Endothelial cell of hepatic sinusoid (primary cell): ENCODE measurements at regions not wholly inside any gene's neighbourhood (a gene's known extent, or its start where the extent isn't known, plus 50 kb on each side); places are given as distances from the start of the nearest gene placed in this dataset.
"Not testable (repeated sequence)": the region's sequence is repeated elsewhere in the genome, so short reads cannot be mapped to it uniquely, and the experiment has no call there.

Experiments
- in situ Hi-C: cut with HindIII; loops from 2 replicates; pipeline ENCODE4 v1.10.0; 2017; ENCODE audit warnings: low sequenced_read_pairs

DNA sequence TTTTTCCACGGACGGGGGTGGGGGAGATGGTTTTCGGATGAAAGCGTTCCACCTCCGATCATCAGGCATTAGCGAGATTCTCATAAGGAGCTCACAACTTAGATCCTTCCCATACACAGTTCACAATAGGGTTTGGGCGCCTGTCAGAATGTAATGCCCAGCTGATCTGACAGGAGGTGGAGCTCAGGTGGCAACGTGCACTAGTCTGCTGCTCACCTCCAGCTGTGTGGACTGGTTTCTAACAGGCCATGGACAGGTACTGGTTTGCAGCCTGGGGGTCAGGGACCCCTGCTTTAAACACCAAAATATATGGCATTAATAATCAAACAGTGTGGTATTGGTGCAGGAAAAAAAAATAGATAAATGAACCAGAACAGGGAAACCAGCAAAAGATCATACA is 157.5 kb upstream of the NLRP1 start:
- in situ Hi-C loops = no loop called here

DNA sequence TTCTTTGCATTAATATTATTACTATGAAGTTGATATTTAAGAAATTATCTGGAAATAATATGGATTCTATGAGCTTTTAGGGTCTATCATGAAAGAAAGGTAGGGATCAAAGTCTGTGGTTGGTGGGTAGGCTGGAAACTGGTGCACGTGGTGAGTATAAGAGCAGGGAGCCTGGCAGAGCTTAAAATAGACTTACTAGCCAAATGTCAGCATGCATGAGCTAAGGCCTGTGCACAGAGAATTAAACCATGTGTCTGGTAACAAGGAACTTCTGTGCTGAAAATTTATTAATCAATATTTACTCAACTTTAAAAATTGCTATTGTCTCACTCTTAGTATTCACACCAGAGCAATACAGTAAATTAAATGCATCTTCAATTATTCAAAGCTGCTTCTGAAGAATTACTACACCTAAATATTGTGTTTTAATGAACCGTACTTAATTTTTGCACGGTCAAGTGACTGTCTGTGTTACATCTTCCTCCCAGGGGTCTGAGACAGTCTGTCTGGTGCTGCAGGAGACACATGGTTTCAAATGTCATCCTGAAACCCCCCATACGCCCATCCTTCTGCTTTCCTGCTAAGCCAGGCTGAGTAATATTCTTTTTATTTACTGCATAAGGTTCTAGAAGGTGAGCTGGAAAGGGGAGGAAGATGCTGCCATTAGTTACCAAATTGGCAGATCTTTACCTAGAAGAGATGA is 161.0 kb upstream of the NLRP1 start:
- in situ Hi-C loops = loop anchor here (5.0 kb wide), 1 partner anchor 58 kb away; no protein-coding TSS in a partner anchor

DNA sequence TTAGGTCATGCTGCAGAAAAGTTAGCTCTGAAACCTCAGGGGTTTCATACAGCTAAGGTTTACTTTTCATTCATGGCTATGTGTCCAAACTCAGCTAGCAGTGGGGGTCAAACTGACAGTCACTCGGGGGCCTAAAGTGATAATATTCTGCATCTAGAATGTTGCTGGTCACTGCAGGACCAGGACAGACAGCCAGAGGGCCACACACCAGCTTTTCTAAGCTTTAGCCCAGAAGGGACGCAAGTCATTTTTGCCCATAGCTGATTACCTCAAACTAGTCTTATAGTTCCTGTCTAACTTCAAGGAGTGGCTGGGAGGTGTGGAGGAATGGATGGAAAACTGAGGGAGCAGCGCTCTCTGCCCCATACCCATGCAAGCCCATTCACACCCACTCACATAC is 163.0 kb upstream of the NLRP1 start:
- in situ Hi-C loops = loop anchor here (5.0 kb wide), 1 partner anchor 60 kb away; no protein-coding TSS in a partner anchor

DNA sequence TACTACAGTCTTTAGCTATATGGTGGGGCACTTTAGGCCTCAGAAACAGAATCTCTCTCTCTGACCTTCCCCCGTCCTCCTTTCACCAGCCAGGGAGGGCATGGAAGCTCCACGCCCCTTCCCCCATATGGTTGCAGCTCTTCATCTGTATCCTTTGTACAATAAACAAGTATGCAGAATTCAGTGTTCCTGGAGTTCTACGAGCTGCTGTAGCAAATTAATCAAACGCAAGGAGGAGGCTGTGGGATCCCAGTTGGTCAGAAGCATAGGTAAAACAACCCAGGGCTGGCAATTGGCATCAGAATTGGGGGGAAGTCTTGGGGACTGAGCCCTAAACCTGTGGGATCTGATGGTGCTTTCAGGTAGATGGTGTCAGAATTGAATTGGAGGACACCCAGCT is 163.7 kb upstream of the NLRP1 start:
- in situ Hi-C loops = loop anchor here (5.0 kb wide), 1 partner anchor 61 kb away; no protein-coding TSS in a partner anchor

DNA sequence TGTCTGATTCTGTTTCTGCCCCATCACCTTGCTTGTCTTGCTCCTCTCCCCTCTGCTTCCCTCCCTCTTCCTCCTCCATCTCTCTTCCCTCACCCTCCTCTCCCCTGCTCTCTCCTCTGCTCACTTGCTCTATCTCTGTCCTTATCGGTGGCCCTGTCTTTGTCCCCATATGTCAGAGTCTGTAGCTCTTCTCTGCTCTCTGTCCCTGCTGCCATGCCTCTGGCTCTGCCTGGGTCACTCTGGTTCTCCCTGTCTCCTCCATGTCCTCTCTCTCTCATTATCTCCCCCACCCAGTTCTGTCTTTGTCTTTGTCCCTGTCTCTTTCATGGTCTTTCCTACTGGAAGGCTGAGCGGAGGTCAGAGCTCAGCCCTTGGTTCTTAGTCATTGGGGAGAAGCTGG is 169.1 kb upstream of the NLRP1 start:
- in situ Hi-C loops = no loop called here

DNA sequence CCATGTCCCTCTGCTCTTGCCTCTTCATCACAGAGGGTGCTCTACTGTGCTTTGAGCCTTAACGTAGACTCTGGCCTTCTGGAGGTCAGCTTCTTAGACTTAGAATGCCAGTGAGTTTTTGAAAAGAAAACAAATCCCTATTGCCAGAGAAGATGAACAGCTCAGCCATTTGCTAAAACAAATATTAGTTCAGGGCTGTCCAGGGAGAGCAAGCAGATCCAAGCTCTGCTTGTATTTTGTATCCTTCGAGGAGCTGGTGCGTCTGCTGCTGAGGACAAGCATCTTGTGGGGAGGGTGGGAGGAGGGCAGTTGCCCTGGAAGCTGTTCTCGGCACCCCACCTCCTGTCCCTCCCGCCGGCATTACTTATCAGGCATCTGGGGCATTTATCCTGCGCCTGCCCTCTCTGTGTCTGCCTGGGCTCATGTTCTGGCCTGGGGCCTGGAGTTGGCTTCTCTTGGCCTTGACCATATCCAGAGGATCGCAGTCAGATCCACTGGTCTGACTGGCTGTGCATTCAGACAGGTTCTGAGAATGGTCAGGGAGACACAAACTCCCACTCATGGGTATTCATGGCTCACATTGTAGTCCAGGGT is 173.1 kb upstream of the NLRP1 start:
- in situ Hi-C loops = no loop called here

DNA sequence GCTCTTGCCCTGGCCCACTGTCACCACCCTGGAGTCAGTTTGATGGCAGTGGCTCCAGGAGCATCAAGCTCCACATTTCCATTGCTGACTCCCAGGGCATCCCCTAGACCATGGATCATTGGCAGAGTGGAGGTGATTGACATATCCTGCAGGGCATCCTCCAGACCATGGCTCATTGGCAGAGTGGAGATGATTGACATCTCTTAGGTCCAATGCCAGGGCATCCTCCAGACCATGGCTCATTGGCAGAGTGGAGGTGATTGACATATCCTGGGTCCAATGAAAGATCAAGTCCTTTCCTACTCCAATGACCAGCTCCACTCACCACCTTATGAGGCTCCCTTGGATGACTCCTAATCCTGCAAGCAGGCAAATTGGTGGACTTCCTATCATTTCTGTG is 174.3 kb upstream of the NLRP1 start:
- in situ Hi-C loops = no loop called here

DNA sequence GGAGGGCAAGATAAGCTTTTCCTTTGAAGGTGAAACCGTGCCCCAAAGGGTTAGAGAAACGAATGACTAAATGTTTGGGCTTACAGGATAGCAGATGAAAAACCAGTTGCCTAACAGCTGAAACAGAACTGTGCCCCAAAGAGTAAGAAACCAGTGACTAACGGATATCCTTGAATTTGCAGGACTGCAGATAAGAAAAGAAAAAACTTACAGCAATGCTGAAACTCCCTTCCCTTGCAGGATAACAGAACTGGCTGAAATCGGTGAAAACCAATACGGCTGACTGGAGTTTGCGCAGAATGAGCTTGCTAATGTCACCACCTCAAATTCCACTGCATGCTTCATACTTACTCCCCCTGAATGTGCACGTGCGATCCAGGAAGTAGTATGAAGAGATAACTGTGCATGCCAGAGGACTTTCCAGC is 175.2 kb upstream of the NLRP1 start:
- in situ Hi-C loops = no loop called here

DNA sequence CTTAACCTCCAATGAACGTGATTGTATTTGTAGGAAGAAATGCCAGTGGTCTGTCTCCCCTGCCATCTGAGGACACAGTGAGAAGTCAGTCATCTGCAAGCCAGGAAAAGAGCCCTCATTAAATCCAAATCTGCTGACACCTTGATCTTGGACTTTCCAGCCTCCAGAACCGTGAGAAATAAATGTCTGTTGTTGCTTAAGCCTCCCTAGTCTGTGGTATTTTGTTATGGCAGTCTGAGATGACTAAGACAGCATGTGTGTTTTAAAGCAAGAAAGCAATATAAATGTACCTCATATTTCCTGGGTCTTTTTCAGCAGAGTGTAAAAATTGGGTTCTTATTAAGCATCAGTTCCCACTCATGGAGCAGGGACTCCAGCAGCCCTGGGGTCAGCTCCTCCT is 177.9 kb upstream of the NLRP1 start:
- in situ Hi-C loops = loop anchor here (5.0 kb wide), 1 partner anchor 35 kb away; no protein-coding TSS in a partner anchor

DNA sequence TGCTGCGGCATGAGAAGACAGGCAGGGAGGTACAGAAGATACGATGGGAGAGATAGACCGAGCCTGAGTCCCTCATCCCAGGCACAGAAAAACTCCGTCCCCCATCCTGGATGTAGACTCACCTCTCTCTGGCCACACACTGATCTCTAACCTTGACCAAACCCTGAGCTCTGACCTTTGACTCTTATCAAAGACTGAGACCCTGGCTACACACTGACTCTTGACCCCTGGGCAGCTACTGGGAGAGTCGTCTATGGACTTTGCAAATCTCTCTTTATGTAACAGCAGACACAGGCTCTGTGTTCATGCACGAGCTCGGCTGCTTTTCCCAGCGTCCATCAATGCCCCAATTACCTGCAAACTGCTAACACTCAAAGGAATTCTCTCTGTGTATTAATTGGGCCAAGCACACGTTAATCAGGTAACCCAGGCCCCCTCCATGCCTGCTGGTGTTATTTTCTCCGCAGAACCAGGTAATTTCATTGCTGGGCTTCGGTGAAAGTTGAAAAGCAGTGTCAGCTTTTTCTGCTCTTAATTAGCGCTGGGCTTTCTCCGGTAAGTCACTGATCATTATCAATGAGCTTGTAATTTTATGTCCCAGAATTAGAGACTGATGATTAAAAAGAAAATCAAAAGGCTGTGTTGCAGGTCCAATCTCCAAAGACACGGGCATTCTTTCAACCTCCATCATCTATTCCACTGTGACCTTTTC is 179.4 kb upstream of the NLRP1 start:
- in situ Hi-C loops = loop anchor here (5.0 kb wide), 1 partner anchor 34 kb away; no protein-coding TSS in a partner anchor

DNA sequence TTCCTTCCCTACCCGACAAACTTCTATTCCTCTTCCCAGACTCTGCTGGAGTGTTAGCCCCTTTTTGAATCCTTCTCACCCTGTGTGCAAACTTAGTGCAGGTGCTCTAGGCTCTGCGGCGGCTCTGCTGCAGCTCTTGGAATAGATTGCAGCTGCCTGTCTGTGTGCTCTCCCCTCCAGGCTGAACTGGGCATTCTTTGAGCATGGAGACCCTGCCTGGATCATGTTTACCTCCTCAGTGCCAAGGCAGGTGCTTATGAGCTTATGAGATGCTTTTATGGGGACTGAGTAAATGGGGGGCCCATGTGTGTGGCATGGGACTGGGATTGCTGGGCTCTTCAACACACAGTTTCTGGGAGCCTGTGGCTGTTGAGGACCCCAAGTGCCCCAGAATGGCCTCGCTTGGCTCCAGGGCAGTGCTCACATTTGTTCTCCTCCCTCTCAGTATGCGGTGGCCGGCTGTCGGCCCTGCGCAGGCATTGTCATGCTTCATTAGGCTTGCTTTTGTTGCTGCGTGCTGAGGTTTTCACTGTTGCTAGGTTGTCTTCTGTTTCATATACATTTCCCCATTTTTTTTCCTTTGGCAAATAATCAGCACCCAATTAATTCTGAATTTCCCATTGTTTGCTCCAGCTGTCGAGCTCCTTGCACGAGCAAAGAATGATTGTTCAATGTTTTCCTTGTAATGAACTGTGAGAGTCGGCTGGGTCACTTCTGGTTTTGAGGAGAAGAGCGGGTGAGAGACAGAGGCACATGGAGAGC is 185.5 kb upstream of the NLRP1 start:
- in situ Hi-C loops = no loop called here

DNA sequence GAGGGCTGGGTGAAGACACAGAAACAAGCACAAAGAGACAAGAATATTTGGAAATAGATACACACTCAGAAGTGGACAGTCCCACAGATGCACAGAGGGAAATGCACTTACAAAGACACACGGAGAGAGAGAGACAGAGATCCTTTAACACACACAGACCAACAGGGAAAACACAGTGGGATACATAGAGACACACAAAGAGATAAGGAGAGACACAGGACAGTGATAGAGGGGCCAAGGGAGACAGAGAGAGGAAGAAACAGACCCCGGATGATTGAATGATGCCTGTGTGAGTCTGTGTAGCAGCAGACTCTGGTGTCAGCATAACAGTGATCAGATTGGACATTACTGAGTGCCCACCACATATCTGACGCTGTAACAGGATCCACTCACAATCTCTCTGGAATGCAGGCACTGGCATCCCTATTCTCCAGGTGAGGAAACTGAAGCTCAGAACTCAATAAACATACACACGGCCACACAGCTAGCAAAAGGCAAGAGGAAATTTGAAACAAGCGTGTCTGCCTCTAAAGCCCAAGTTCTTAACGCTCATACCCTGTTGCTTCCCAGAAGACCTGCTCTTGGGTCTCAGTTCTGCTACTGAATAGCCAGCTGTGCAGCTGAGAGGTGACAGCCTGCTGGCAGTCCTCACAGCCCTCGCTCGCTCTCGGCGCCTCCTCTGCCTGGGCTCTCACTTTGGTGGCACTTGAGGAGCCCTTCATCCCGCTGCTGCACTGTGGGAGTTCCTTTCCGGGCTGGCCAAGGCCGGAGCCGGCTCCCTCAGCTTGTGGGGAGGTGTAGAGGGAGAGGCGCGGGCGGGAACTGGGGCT is 186.3 kb upstream of the NLRP1 start:
- in situ Hi-C loops = no loop called here

DNA sequence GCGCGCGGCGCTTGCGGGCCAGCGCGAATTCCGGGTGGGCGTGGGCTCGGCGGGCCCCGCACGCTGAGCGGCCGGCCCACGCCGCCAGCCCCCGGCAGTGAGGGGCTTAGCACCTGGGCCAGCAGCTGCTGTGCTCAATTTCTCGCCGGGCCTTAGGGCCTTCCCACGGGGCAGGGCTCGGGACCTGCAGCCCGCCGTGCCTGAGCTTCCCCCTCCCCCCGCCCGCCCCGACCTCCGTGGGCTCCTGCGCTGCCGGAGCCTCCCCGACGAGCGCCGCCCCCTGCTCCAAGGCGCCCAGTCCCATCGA is 186.9 kb upstream of the NLRP1 start:
- in situ Hi-C loops = not testable (repeated sequence)

DNA sequence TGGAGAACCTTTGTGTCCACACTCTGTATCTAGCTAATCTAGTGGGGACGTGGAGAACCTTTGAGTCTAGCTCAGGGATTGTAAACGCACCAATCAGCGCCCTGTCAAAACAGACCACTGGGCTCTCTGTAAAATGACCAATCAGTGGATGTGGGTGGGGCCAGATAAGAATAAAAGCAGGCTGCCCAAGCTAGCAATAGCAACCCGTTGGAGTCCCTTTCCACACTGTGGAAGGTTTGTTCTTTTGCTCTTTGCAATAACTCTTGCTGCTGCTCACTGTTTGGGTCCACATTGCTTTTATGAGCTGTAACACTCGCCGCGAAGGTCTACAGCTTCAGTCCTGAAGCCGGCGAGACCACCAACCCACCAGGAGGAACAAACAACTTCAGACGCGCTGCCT is 187.7 kb upstream of the NLRP1 start:
- in situ Hi-C loops = not testable (repeated sequence)

DNA sequence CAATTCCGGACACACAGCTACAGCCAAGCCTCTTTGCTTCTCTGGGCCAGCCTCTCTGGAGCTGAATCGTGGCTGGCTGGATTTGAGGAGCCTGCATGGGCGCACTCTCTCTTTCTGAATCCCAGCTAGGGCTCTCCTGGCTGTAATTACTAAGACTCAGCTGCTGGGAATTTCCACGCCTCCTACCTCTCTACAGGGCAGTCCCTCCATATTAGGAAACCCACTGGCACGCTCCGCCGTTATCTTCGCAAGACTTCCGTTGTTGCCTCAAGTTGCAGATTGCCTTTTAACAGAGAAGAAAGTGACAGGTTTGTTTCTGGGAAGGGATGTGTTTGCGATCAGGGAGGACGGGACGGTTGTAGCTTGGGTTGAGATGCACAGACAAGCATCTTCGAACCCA is 188.4 kb upstream of the NLRP1 start:
- in situ Hi-C loops = no loop called here

DNA sequence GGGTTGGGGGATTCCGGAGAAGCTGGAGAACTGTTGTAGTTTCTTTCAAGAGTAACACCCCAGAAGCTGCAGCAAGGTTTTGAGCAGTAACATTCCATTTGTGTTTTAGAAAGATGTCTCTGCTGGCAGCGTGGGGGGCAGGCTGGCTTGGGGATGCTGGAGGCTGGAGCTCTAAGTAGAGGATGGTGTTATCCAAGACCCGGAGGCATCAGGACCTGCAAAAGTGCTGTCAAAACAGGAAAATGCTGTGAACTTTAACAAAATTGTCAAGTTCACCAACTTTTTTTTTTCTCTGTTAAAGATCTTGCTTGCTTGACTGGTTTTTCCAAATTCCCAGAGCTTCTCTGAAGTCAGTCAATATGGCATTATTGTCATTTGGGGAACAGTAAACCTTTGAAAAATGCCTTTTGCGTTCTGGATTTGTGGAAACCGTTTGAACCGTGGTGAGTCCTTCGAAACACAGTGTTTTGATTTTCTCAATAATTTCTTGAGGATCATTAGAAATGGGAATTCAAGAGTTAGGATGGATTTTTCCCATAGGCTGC is 189.6 kb upstream of the NLRP1 start:
- in situ Hi-C loops = no loop called here

DNA sequence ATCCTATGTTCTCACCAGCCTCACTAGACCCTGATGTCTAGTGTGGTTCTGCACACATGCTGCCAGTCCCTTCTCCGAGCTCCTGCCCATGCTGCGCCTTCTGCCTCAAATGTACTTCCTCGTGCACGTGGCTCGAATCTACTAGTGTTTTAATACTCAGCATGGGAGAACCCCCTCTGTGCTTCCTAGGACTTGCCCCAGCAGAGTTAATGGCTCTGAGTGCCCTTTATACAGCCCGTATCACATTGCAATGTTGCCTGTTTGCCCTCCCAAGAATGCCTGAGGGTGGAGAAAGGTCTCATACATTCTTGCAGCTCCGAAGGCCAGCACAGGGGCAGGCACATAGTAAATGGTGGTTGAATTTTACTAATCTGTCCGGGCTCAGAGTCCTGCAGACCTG is 190.8 kb upstream of the NLRP1 start:
- in situ Hi-C loops = no loop called here

DNA sequence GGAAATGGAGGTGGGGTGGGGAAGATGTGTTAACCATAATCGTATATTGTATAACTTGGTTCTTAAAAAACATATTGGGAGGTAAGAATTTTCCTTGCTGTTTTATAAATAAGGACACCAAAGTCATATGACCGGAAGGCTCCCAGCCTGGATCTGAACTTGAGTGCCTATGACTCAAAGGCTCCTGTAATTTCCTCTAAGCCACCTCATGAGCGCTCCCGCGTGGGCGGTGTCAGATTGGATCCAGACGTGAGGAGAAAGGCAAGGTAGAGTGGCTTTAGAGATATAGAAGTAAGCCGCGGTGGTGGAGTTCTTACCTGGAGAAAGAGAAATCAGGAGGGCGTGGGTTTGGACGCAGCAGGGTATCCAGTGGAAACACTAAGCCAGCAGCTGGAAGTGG is 196.2 kb upstream of the NLRP1 start:
- in situ Hi-C loops = no loop called here

DNA sequence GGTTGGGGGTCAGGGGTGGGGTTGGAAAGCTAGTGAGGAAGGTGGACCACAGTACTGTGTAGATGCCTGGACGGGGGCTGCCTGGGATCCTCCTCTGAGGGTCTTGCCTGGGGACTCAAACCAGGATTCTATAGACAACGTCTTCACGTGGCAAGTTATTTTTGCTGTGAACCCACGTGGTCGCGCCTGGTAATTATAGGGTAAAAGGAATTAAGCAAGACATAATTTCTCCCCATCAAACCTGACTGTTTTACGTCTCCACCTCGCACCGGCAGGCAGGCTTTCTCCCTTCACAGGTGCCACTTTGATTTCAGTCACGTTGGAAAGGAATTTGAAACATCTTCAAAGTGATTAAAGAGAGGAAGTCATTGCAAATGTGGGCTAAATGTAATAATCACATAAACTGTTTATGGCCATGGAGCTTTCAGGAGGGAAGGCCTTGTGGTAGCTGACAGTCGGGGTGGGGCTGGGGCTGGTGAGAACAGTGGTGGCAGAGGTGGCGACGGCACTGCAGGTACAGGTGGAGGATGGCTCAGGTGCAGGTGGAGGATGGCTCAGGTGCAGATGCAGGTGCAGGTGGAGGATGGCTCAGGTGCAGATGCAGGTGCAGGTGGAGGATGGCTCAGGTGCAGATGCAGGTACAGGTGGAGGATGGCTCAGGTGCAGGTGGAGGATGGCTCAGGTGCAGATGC is 197.1 kb upstream of the NLRP1 start:
- in situ Hi-C loops = no loop called here

DNA sequence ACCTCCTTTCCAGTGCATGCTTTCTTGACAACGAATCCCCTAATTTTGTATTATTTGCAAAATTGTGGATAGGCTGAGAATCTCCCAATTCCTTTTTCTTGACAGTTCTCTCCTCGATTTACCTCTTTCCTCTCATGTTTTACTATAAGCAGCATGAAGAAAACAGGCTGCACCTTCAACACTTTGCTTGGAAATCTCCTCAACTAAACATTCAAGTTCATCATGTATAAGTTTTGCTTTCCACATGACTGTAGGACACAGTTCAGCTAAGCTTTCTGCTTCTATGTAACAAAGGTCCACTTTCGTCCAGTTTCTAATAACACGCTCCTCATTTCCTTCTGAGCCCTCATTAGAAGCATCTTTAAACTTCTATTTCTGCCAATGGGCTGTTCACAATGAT is 199.0 kb upstream of the NLRP1 start:
- in situ Hi-C loops = no loop called here
